ENCODE measurements at regions not wholly inside any gene's neighbourhood (a gene's known extent, or its start where the extent isn't known, plus 50 kb on each side); places are given as distances from the start of the nearest gene placed in this dataset.

DNA sequence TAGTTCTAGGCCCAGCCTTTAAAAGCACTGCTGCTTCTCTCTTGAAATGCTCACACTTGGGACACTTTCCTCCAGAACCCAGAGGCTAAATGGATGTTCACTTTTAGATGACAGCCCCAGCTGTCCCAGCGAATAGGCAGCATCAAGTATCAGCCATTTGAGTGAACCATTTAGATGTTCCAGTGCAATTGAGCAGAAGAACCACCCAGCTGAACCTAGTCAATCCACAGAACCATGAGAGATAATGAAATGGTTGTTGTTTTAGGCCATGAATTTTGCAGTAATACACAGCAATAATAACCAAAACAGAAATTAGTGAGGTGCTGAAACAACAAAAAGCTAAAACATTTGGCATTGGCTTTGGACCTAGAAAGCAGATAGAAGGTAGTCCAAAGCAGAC lies 273.9 kb downstream of the ETV1 start:
- no peak for DNase-seq (ENCODE audit: low read depth)
- no peaks in the 10 kb centered on the region for H3K27me3 ChIP-seq (ENCODE audit: control insufficient read depth, insufficient read depth, low read length)
- H3K4me3 ChIP-seq (ENCODE audit: low read depth, low read length) = no peak overlapping the region
- TF ChIP-seq, protein P1, sequence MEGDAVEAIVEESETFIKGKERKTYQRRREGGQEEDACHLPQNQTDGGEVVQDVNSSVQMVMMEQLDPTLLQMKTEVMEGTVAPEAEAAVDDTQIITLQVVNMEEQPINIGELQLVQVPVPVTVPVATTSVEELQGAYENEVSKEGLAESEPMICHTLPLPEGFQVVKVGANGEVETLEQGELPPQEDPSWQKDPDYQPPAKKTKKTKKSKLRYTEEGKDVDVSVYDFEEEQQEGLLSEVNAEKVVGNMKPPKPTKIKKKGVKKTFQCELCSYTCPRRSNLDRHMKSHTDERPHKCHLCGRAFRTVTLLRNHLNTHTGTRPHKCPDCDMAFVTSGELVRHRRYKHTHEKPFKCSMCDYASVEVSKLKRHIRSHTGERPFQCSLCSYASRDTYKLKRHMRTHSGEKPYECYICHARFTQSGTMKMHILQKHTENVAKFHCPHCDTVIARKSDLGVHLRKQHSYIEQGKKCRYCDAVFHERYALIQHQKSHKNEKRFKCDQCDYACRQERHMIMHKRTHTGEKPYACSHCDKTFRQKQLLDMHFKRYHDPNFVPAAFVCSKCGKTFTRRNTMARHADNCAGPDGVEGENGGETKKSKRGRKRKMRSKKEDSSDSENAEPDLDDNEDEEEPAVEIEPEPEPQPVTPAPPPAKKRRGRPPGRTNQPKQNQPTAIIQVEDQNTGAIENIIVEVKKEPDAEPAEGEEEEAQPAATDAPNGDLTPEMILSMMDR (IDR thresholded peaks at IDR 0.05; ENCODE audit: insufficient read depth, low read length, poor library complexity, severe bottlenecking) = no peak
- no peaks in the 10 kb centered on the region for H3K36me3 ChIP-seq (ENCODE audit: control insufficient read depth, insufficient read depth, low read length)

DNA sequence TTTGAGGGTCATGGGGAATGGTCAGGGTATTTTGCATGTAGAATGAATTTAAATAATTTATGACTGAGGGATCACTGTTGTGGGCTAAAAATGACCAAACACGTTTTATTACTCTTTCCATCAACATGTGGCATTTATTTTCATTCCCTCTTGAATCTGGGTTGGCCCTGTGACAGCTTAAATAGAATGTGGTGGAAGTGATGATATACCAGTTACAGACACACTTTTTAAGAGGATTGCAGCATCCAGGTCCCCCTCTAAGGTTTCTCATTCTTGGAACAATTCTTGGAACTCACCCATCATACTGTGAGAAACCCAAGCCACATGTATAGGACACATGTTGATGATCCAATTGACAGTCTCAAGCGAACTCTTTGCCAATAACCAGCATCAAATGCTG lies 272.4 kb downstream of the ETV1 start:
- TF ChIP-seq, protein P1 (IDR thresholded peaks at IDR 0.05; ENCODE audit: insufficient read depth, low read length, poor library complexity, severe bottlenecking) = no peak
- no peak overlapping the region for H3K4me3 ChIP-seq (ENCODE audit: low read depth, low read length)
- no peaks in the 10 kb centered on the region for H3K27me3 ChIP-seq (ENCODE audit: control insufficient read depth, insufficient read depth, low read length)
- DNase-seq (ENCODE audit: low read depth) = no peak
- no peaks in the 10 kb centered on the region for H3K36me3 ChIP-seq (ENCODE audit: control insufficient read depth, insufficient read depth, low read length)

DNA sequence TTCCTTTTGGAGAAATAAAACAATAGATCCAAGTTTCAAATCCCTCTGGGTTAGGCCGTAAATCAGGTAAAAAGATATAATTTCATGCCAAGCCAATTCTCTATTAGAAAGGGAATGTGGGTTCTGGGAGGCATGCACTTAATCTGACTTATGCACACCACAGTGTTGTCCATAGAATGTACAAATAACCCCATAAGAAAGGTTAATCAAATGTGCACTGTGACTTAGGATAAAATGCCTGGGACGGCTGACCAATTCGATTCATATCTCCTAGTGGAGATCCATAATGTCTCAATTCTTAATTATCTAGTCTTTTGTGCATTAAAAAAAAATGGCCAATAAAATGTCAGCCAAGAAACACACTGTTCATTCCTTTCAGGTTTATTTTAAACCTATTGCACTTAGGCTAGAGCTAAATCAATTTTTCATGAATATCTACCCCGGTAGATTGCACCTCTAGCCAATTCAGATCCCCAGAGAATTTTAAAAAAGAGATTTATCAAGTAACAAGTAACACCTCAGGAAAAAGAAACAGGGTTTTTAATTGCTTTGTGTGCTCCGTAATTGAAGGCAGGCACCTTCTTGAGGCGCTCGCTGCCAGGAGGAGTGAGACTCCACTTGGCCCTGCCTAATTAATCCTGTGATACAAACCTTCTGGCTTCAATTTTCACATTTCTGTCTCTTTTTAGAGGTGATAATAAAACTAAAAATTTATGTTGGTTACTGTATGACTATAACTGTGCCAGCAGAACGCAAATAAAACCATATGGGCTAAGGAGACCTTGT lies 265.1 kb downstream of the ETV1 start:
- TF ChIP-seq, protein P1 (IDR thresholded peaks at IDR 0.05; ENCODE audit: insufficient read depth, low read length, poor library complexity, severe bottlenecking) = no peak
- H3K27me3 ChIP-seq (ENCODE audit: control insufficient read depth, insufficient read depth, low read length) = no peaks in the 10 kb centered on the region
- no peaks in the 10 kb centered on the region for H3K36me3 ChIP-seq (ENCODE audit: control insufficient read depth, insufficient read depth, low read length)
- no peak overlapping the region for H3K4me3 ChIP-seq (ENCODE audit: low read depth, low read length)
- no peak for DNase-seq (ENCODE audit: low read depth)

DNA sequence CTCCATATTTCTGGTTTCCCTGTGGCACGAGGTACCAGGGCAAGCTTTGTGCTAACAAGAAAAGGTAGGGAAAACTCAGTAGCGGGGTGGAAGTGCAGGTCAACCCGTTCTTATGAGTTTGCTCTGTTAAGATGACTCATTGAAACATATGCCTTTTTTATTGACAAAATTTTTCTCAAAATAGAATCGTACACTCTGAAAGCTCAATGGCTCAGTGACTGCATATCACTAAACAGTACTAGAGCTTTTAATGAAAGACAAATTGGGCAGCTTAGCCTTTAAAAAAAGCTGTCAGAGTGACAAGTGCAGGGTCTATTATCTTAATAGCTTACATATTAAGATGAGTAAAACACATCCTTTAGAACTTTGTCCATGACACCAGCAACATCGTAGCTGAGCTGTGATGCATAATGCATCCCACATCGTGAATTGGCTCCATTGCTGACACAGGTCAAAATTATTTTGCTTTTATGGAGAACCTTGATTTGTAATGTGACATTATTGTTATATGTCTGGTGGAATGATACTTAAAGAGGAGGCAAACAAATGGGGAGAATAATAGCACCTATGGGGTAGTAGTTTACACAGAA lies 264.4 kb downstream of the ETV1 start:
- peak; percentile 5 for DNase-seq (ENCODE audit: low read depth)
- H3K36me3 ChIP-seq (ENCODE audit: control insufficient read depth, insufficient read depth, low read length) = no peaks in the 10 kb centered on the region
- no peak overlapping the region for H3K4me3 ChIP-seq (ENCODE audit: low read depth, low read length)
- no peaks in the 10 kb centered on the region for H3K27me3 ChIP-seq (ENCODE audit: control insufficient read depth, insufficient read depth, low read length)
- TF ChIP-seq, protein P1 (IDR thresholded peaks at IDR 0.05; ENCODE audit: insufficient read depth, low read length, poor library complexity, severe bottlenecking) = no peak

DNA sequence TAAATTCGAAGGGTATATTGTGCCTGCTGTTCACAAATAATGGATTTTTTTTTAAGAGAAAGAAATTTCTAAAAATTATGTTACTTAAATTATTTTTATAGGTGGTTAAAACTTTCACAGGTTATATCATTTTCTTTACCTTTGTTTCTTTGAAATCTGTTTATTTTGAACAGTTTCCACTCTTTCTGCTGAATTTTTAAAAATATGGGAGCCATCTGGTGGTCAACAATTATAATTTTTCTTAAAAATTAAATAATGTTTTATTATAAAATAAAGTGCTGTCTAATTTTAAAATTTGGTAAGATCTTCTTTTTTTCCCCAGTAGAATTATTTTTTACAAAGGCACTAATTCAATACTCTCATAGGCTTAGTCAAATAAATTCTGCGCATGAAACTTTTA lies 263.9 kb downstream of the ETV1 start:
- no peak for DNase-seq (ENCODE audit: low read depth)
- TF ChIP-seq, protein P1 (IDR thresholded peaks at IDR 0.05; ENCODE audit: insufficient read depth, low read length, poor library complexity, severe bottlenecking) = no peak
- Histone ChIP-seq H3K36me3 (ENCODE audit: control insufficient read depth, insufficient read depth, low read length) (no peaks in the 10 kb centered on the region), H3K27me3 (ENCODE audit: control insufficient read depth, insufficient read depth, low read length) (no peaks in the 10 kb centered on the region), H3K4me3 (ENCODE audit: low read depth, low read length) (no peak overlapping the region)
